ENCODE measurements at regions not wholly inside any gene's neighbourhood (a gene's known extent, or its start where the extent isn't known, plus 50 kb on each side); places are given as distances from the start of the nearest gene placed in this dataset.

- no peak for DNase-seq
These were observed 134.8 kb downstream of the TMEM26 start for GRCh38 chr10:61318429-61318828.

- no peak for DNase-seq
These were observed 135.5 kb downstream of the TMEM26 start for GRCh38 chr10:61317706-61318105.

- no peak for DNase-seq
These were observed 136.4 kb downstream of the TMEM26 start for GRCh38 chr10:61316676-61317265.

GRCh38 chr10:61314273-61314672, 138.9 kb downstream of the TMEM26 start:
- no peak for DNase-seq

GRCh38 chr10:61313460-61313859, 139.7 kb downstream of the TMEM26 start:
- no peak for DNase-seq

GRCh38 chr10:61304746-61305145, 148.4 kb downstream of the TMEM26 start:
- DNase-seq: peak in 1 of 3 donors; percentile 63

GRCh38 chr10:61302124-61302523, 151.1 kb downstream of the TMEM26 start:
- no peak for DNase-seq

- DNase-seq: no peak
These were observed 151.6 kb downstream of the TMEM26 start for GRCh38 chr10:61301575-61301974.

- peak in 1 of 3 donors; percentile 57 for DNase-seq
These were observed 153.3 kb downstream of the TMEM26 start for GRCh38 chr10:61299841-61300240.

- no peak for DNase-seq
These were observed 154.0 kb downstream of the TMEM26 start for GRCh38 chr10:61299156-61299555.

GRCh38 chr10:61298194-61298593, 155.0 kb downstream of the TMEM26 start:
- no peak for DNase-seq

- no peak for DNase-seq
These were observed 157.0 kb downstream of the TMEM26 start for GRCh38 chr10:61296161-61296560.

GRCh38 chr10:61294131-61294530, 159.1 kb downstream of the TMEM26 start:
- DNase-seq: peak in 1 of 3 donors; percentile 28

GRCh38 chr10:61289813-61290212, 163.4 kb downstream of the TMEM26 start:
- DNase-seq: no peak

GRCh38 chr10:61286686-61287085, 166.5 kb downstream of the TMEM26 start:
- no peak for DNase-seq

GRCh38 chr10:61285749-61286148, 167.4 kb downstream of the TMEM26 start:
- DNase-seq: no peak

GRCh38 chr10:61284222-61284890, 168.8 kb downstream of the TMEM26 start:
- peak; percentile 66 to 82 (median 69) for DNase-seq

- no peak for DNase-seq
These were observed 169.5 kb downstream of the TMEM26 start for GRCh38 chr10:61283481-61284221.

- no peak for DNase-seq
These were observed 170.1 kb downstream of the TMEM26 start for GRCh38 chr10:61283066-61283465.

- peak in 1 of 3 donors; percentile 50 for DNase-seq
These were observed 172.9 kb downstream of the TMEM26 start for GRCh38 chr10:61280303-61280702.

GRCh38 chr10:61279400-61279799, 173.8 kb downstream of the TMEM26 start:
- no peak for DNase-seq

- DNase-seq: no peak
These were observed 174.6 kb downstream of the TMEM26 start for GRCh38 chr10:61278556-61278955.

GRCh38 chr10:61272781-61273180, 180.4 kb downstream of the TMEM26 start:
- peak in 1 of 3 donors; percentile 17 for DNase-seq
